Esophagus mucosa (tissue), 1 donor: ENCODE measurements at regions not wholly inside any gene's neighbourhood (a gene's known extent, or its start where the extent isn't known, plus 50 kb on each side); places are given as distances from the start of the nearest gene placed in this dataset.

Experiments used
- ATAC-seq: fragments of 200-7000 bp; cut with Tn5 transposase; one replicate; pipeline ENCODE4 v1.9.1; 2020
- donor health status: DM: yes; HTN: yes; CAD: no.

- no peak for ATAC-seq
Measured at GRCh38 chr2:42108852-42109251, 60.3 kb upstream of the EML4 start.

- no peak for ATAC-seq
Measured at GRCh38 chr2:42109959-42110640, 59.1 kb upstream of the EML4 start.

- ATAC-seq: no peak
Measured at GRCh38 chr2:42110641-42111322, 58.4 kb upstream of the EML4 start.

GRCh38 chr2:42112418-42112817 lies 56.7 kb upstream of the EML4 start:
- no peak for ATAC-seq

- ATAC-seq: no peak
Measured at GRCh38 chr2:42113452-42113851, 55.7 kb upstream of the EML4 start.

GRCh38 chr2:42114091-42114490 lies 55.1 kb upstream of the EML4 start:
- no peak for ATAC-seq

- no peak for ATAC-seq
Measured at GRCh38 chr2:42115588-42115987, 53.6 kb upstream of the EML4 start.

GRCh38 chr2:42116195-42117181 lies 52.7 kb upstream of the EML4 start:
- no peak for ATAC-seq

- ATAC-seq: no peak
Measured at GRCh38 chr2:42117182-42117579, 52.0 kb upstream of the EML4 start.

- ATAC-seq: peak; percentile 95
Measured at GRCh38 chr2:42117923-42118753, 51.0 kb upstream of the EML4 start.

GRCh38 chr2:42118754-42119569 lies 50.2 kb upstream of the EML4 start:
- no peak for ATAC-seq
